ENCODE measurements at regions not wholly inside any gene's neighbourhood (a gene's known extent, or its start where the extent isn't known, plus 50 kb on each side); places are given as distances from the start of the nearest gene placed in this dataset.

GRCh38 chr14:38367922-38368321 lies 112.0 kb upstream of the CLEC14A start:
- TF ChIP-seq POLR2AphosphoS5 (IDR thresholded peaks at IDR 0.05; ENCODE audit: low read depth, low read length) (no peak), POLR2A (IDR thresholded peaks at IDR 0.05; ENCODE audit: low read depth, low read length) (no peak), TAF1 (IDR thresholded peaks at IDR 0.05; ENCODE audit: low read depth, low read length) (no peak), PAX5 (IDR thresholded peaks at IDR 0.05; ENCODE audit: insufficient read depth, low read length, severe bottlenecking) (no peak)

All from GM12891 (cell line).